GM19463 (cell line): ENCODE measurements at regions not wholly inside any gene's neighbourhood (a gene's known extent, or its start where the extent isn't known, plus 50 kb on each side); places are given as distances from the start of the nearest gene placed in this dataset.

ENCODE experiments used
- ATAC-seq: cut with Tn5 transposase; IDR thresholded peaks from one replicate; pipeline ENCODE4 v1.9.1; 2021; ENCODE audit warnings: mild to moderate bottlenecking, moderate library complexity; ENCODE audit not compliant: unreplicated experiment

GRCh38 chr1:56019472-56019871 lies 559.9 kb downstream of the PLPP3 start:
- ATAC-seq, result no peak

DNA sequence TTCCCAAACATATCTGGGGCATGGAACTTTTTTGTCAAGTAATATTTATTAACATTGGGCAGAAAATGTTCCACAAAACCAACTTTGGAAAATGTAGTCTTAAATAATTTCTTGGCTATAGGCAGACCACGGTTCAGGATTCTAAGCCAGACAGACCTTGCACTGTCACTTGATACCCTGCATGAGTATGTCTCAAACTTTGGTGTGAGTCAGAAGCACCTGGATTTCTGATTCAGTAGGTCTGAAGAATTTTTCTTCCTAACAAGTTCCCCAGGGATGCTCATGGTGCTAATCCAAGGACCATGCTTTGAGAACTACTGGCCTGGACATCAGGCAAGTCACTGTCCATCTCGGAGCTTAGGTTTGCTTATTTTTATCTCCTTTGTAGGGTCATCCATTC lies 562.0 kb downstream of the PLPP3 start:
- no peak for ATAC-seq

DNA sequence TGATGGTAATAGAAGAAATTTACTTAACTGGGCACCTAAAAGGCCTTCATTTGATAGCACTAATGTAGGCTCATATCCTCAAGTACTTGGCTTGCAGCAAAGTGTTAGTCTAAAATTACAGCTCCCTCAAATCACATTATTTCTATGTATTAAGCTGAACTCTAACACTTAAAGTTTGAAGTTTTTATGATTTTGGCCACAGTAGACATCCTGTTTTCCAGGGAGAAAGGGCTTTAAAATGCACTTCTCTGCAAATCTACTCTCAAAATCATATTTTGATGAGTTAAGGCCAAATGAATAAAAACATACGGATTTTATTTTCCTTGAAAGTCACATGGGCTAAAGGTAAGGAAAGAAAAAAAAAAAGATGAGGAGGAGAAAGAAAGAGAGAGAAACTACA lies 575.5 kb downstream of the PLPP3 start:
- no peak for ATAC-seq

GRCh38 chr1:56002231-56002630 lies 577.1 kb downstream of the PLPP3 start:
- ATAC-seq, result no peak

DNA sequence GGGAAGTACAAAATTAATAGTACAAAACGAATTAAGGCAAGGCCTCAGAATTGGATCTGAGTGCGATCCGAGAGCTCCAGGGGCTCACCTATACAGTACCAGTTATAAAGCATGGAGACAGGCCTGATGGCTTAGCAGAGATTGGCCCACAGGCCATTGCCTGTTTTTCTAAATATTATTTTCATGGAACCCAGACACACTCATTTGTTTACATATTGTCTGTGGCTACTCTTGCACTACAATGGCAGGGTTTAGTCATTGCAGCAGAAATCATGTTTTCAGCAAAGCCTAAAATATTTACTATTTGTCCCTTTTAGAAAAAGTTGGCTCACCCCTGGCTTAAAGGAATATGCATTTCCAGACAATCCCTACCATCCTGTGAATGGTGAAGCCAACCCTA lies 578.9 kb downstream of the PLPP3 start:
- ATAC-seq, result no peak

- ATAC-seq, result no peak
Measured at GRCh38 chr1:55997536-55997935, 581.8 kb downstream of the PLPP3 start.

- ATAC-seq, result no peak
Measured at GRCh38 chr1:55993646-55994318, 585.6 kb downstream of the PLPP3 start.

- ATAC-seq, result no peak
Measured at GRCh38 chr1:55990007-55990406, 589.4 kb downstream of the PLPP3 start.

DNA sequence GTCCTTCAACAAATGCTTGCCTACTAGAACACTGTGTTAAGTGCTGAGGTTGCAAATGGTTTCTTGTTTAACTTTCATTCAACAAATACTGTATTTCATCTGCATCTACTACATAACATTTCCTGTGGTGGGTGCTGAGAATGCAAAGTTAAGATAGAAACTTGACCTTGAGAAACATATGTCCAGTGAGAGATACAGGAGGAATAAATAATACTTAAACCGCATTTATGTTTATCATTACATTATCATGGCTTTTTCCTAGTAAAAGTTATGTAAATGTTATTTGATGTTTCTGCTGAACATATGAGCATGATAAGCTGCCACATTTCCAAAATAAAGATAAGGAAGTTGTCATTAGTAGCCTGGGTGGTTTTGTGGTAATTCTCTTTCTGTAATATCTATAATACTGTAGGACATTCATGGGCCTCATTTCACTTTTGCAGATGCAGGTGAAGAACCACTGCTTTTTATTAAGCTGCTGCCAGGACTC lies 590.4 kb downstream of the PLPP3 start:
- ATAC-seq, result no peak

GRCh38 chr1:55987491-55988249 lies 591.7 kb downstream of the PLPP3 start:
- no peak for ATAC-seq

GRCh38 chr1:55986003-55986402 lies 593.4 kb downstream of the PLPP3 start:
- no peak for ATAC-seq

- no peak for ATAC-seq
Measured at GRCh38 chr1:55981010-55981650, 598.2 kb downstream of the PLPP3 start.

GRCh38 chr1:55980582-55980981 lies 598.8 kb downstream of the PLPP3 start:
- ATAC-seq, result no peak

DNA sequence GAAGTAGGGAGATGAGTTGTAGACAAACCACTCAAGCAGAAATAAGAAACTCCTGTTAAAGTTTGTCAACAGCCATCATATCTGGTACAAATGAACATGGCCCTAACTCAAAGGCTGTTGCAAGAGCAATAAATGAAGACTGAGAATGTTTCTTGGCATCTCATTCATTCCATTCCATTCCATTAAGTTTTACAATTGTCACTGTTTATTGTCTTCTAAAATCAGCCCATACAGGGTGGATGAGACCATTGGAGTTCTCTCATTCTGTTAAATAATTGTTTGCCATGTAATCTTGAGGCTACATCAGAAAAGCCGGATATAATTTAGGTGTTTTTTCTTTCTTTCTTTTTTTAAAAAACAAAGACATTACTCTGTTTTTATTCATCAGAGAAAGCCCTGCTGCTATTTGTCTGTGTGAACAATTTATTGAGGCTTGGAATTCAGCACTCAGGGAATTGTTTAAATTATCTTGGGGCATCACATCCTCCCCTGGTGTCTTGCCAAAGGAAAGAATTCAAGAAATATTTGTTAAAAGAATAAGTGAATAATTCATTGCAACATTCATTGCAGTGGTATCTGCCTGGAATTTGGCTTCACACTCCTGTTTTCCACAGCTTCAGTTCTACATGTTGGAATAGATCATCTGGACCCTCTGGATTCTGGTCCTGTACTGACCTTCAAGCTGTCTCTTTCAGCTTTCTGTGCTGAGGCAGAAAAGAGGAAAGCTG lies 604.5 kb downstream of the PLPP3 start:
- no peak for ATAC-seq

DNA sequence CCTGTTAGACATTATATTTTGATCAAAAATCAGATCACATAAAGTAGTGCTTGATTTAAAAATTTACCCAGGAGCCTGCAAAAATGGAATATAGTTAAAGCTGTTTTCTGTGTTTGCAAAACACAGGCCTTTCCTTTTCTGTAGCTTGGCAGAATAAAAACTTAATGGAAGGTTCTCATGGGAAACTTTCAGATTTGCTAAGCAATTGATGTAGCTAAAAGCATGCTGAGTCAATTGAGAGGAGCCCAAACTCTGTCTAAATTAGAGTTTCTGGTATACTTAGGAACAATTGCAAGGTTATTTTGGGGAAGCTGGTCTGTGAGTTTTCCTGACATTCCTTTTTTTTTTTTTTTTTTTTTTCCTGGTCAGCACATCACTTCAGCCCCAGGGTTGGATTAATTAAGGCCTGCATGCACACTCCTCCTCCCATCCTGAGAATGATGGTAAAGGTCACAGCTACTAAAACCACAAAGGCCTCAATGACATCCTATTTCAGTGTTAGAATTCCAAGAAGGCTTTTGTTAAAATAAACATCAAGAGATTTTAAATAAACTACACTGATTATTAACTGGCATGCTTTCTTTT lies 608.7 kb downstream of the PLPP3 start:
- ATAC-seq, result no peak

GRCh38 chr1:55969322-55969721 lies 610.0 kb downstream of the PLPP3 start:
- ATAC-seq, result no peak

- ATAC-seq, result no peak
Measured at GRCh38 chr1:55968661-55969060, 610.7 kb downstream of the PLPP3 start.

DNA sequence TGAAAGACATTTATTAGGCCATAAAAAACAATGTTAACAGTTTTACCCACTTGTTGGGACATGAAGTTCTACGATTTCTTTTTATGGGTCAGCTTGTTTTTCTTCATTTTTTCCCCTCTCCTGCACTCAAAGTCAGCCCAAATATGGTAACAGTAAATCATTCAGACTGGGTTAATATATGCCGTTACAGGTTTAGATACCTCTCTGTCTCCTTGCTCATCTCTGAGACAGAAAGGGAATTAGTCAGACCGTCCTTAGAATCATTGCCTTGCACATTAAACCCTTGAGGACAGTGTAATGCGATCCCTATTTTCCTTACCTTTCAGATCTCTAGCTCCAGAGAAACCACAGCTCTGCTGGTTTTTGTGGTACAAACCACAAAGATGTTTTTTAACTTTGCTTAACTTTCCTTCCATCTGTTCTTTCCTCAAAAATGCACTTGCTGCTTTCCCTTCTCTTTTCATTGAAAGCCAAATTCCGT lies 613.3 kb downstream of the PLPP3 start:
- ATAC-seq, result no peak

- no peak for ATAC-seq
Measured at GRCh38 chr1:55962472-55962871, 616.9 kb downstream of the PLPP3 start.

- ATAC-seq, result no peak
Measured at GRCh38 chr1:55959136-55959548, 620.2 kb downstream of the PLPP3 start.

- no peak for ATAC-seq
Measured at GRCh38 chr1:55958498-55958897, 620.9 kb downstream of the PLPP3 start.
